ENCODE measurements at regions not wholly inside any gene's neighbourhood (a gene's known extent, or its start where the extent isn't known, plus 50 kb on each side); places are given as distances from the start of the nearest gene placed in this dataset.

DNA sequence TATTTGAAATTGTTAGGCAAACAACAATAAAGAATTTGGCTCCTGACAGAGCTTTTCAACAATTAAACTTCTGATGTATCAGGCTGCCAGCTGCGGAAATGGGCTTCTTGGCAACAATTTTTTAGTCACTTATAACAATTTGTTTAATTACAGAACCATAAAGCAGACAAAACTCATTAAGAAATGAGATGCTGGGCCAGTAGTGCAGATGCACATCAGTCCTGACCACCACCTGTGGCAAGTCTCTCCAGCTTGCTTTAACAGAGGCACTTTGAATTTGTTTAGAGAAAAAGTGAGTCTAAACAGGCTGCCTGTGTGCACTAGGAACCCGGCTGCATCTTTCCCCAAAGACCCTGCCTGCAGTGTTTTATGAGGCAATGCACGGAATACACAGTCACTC is 1124.4 kb downstream of the NXPH1 start:
- no peak overlapping the region for H3K4me3 ChIP-seq
- H3K27ac ChIP-seq: no peak overlapping the region
- no peak for DNase-seq
- WGBS, 2 donors: 49 to 58% methylated on average over 3 of the region's 3 CpGs
- H3K4me1 ChIP-seq: no peaks in the 10 kb centered on the region
- H3K9me3 ChIP-seq: no peaks in the 10 kb centered on the region
- H3K27me3 ChIP-seq: no peaks in the 10 kb centered on the region
- TF ChIP-seq POLR2A (IDR thresholded peaks at IDR 0.05) (no peak), EP300 (IDR thresholded peaks at IDR 0.05) (no peak), POLR2AphosphoS5 (IDR thresholded peaks at IDR 0.05) (no peak)
- TF ChIP-seq, protein P1, sequence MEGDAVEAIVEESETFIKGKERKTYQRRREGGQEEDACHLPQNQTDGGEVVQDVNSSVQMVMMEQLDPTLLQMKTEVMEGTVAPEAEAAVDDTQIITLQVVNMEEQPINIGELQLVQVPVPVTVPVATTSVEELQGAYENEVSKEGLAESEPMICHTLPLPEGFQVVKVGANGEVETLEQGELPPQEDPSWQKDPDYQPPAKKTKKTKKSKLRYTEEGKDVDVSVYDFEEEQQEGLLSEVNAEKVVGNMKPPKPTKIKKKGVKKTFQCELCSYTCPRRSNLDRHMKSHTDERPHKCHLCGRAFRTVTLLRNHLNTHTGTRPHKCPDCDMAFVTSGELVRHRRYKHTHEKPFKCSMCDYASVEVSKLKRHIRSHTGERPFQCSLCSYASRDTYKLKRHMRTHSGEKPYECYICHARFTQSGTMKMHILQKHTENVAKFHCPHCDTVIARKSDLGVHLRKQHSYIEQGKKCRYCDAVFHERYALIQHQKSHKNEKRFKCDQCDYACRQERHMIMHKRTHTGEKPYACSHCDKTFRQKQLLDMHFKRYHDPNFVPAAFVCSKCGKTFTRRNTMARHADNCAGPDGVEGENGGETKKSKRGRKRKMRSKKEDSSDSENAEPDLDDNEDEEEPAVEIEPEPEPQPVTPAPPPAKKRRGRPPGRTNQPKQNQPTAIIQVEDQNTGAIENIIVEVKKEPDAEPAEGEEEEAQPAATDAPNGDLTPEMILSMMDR (IDR thresholded peaks at IDR 0.05): no peak
- no peak for ATAC-seq (ENCODE audit: low FRiP score in 2 of 2)
- H3K36me3 ChIP-seq: no peaks in the 10 kb centered on the region

DNA sequence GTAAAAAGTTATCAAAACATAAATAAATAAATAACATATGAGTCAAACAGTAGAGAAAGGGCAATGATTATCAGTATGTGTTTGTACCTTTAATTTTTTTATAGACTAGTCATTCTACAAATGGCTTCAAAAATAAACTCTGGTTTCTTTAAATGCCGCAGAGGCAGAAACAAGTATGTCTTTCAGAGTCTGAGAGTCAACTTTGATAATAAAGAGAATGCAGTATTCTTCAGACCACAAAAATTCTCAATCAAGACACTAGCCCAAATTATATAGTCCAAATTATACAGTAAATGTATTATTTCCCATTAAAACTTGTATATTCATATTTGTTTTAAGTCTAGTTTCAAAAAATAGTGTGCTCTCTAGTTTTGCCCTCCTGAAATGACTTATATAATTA is 1142.3 kb downstream of the NXPH1 start:
- Histone ChIP-seq H3K27me3 (no peaks in the 10 kb centered on the region), H3K4me1 (no peaks in the 10 kb centered on the region), H3K36me3 (no peaks in the 10 kb centered on the region), H3K9me3 (no peaks in the 10 kb centered on the region), H3K4me3 (no peak overlapping the region), H3K27ac (no peak overlapping the region)
- TF ChIP-seq POLR2A (IDR thresholded peaks at IDR 0.05) (no peak), POLR2AphosphoS5 (IDR thresholded peaks at IDR 0.05) (no peak), EP300 (IDR thresholded peaks at IDR 0.05) (no peak)
- TF ChIP-seq, protein P1 (IDR thresholded peaks at IDR 0.05): no peak
- ATAC-seq (ENCODE audit: low FRiP score in 2 of 2): no peak
- DNase-seq: no peak
- WGBS, 2 donors: 79% methylated on average over 1 of the region's 1 CpG

DNA sequence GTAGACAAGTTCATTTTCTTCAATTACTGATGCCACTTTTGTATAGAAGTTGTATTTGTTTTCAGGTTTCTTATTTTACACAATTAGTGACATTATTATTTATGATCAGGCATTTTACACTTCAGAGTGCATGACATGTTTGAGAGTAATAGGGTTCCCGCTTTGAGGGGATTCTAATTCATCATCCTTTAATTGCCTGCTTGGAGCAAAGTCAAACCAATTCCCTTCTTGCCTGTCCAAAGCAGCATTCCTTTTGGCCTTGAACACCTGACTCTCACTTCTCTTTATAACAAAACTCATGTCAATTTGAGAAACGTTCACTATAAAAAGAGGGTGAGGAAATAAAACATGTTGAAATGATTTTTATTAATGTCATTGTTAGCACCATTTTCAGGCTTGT is 1149.4 kb downstream of the NXPH1 start:
- H3K36me3 ChIP-seq: no peaks in the 10 kb centered on the region
- H3K27me3 ChIP-seq: no peaks in the 10 kb centered on the region
- 56 to 71% methylated on average over 2 of the region's 2 CpGs for WGBS, 2 donors
- ATAC-seq (ENCODE audit: low FRiP score in 2 of 2): no peak
- no peak for DNase-seq
- no peak for TF ChIP-seq POLR2AphosphoS5 (IDR thresholded peaks at IDR 0.05)
- TF ChIP-seq EP300 (IDR thresholded peaks at IDR 0.05): no peak
- TF ChIP-seq POLR2A (IDR thresholded peaks at IDR 0.05): no peak
- TF ChIP-seq, protein P1 (IDR thresholded peaks at IDR 0.05): no peak
- H3K27ac ChIP-seq: no peak overlapping the region
- no peak overlapping the region for H3K4me3 ChIP-seq
- no peaks in the 10 kb centered on the region for H3K9me3 ChIP-seq
- no peaks in the 10 kb centered on the region for H3K4me1 ChIP-seq

- Histone ChIP-seq H3K9me3 (no peaks in the 10 kb centered on the region), H3K4me1 (no peaks in the 10 kb centered on the region), H3K27me3 (no peaks in the 10 kb centered on the region), H3K36me3 (no peaks in the 10 kb centered on the region), H3K27ac (no peak overlapping the region), H3K4me3 (no peak overlapping the region)
- TF ChIP-seq, protein P1 (IDR thresholded peaks at IDR 0.05): no peak
- TF ChIP-seq EP300 (IDR thresholded peaks at IDR 0.05) (no peak), POLR2A (IDR thresholded peaks at IDR 0.05) (no peak), POLR2AphosphoS5 (IDR thresholded peaks at IDR 0.05) (no peak)
- 86 to 90% methylated on average over 2 of the region's 2 CpGs for WGBS, 2 donors
- DNase-seq (no peak), ATAC-seq (ENCODE audit: low FRiP score in 2 of 2) (no peak)
Observed at GRCh38 chr7:9598411-9598810, 1165.0 kb downstream of the NXPH1 start.

GRCh38 chr7:9600974-9601373 is 1167.6 kb downstream of the NXPH1 start:
- TF ChIP-seq EP300 (IDR thresholded peaks at IDR 0.05) (no peak), POLR2AphosphoS5 (IDR thresholded peaks at IDR 0.05) (no peak), POLR2A (IDR thresholded peaks at IDR 0.05) (no peak)
- TF ChIP-seq, protein P1 (IDR thresholded peaks at IDR 0.05): no peak
- WGBS, 2 donors: 84 to 91% methylated on average over 2 of the region's 2 CpGs
- Histone ChIP-seq H3K4me3 (no peak overlapping the region), H3K36me3 (no peaks in the 10 kb centered on the region), H3K27me3 (no peaks in the 10 kb centered on the region), H3K27ac (no peak overlapping the region), H3K4me1 (no peaks in the 10 kb centered on the region), H3K9me3 (no peaks in the 10 kb centered on the region)
- DNase-seq (no peak), ATAC-seq (ENCODE audit: low FRiP score in 2 of 2) (no peak)

Measured in upper lobe of left lung (tissue), 6 donors.